ENCODE measurements at regions not wholly inside any gene's neighbourhood (a gene's known extent, or its start where the extent isn't known, plus 50 kb on each side); places are given as distances from the start of the nearest gene placed in this dataset.
A peak's percentile ranks its signal among the peaks of the same experiment; 100 is the strongest.

DNA sequence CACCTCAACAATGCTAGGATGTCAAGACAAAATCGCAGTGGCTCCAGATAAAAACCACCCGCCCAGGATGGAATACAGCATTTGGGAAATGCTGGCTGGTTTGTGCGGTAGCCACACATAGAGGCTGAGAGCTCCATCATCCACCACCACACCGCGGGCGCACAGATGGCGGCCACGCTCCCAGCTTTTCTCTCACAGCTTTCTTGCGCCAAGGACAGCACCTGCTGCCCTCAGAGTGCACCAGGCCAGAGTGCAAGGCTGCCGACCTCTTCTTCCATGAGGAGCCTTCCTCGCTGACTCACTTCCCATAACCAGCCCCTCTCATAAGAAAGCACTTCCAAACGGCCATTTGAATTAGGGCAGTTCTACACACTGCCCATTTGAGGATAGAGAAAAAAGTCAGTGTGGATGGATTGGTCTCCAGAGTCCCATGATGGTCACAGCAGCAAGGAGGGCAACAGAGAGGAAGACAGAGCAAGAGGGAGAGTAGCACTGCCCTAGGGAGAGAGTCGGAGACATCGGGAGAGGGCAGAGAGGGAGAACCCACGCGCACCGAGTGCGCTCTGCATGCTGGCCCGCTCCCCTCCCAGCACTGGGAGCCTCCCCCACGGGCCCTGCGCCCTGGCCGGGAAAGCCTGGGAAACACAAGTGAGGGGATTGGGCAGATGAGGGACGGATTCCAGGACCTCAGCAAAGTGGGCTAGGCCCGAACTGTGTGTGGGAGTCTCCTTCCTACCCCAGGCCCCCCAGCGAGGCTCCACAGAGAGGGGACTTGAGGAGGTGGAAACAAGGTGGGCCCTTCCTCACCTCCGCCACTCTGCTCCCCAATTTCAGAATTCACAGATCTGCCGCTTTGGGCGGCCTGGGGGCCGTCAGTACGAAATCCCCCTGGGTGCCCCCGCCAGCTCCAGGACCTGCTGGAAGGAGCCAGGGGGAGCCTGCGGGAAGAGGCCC is 156.9 kb downstream of the USP12 start:
- peak in 1 of 3 donors; percentile 27 for DNase-seq
- Histone ChIP-seq H3K4me1 (peaks cover 0 to 9% (median 0%) of the 10 kb centered on the region in 4 donors), H3K9me3 (no peaks in the 10 kb centered on the region), H3K27ac (no peak overlapping the region), H3K27me3 (no peaks in the 10 kb centered on the region), H3K4me3 (no peak overlapping the region), H3K36me3 (no peaks in the 10 kb centered on the region)
- TF ChIP-seq, protein P1, sequence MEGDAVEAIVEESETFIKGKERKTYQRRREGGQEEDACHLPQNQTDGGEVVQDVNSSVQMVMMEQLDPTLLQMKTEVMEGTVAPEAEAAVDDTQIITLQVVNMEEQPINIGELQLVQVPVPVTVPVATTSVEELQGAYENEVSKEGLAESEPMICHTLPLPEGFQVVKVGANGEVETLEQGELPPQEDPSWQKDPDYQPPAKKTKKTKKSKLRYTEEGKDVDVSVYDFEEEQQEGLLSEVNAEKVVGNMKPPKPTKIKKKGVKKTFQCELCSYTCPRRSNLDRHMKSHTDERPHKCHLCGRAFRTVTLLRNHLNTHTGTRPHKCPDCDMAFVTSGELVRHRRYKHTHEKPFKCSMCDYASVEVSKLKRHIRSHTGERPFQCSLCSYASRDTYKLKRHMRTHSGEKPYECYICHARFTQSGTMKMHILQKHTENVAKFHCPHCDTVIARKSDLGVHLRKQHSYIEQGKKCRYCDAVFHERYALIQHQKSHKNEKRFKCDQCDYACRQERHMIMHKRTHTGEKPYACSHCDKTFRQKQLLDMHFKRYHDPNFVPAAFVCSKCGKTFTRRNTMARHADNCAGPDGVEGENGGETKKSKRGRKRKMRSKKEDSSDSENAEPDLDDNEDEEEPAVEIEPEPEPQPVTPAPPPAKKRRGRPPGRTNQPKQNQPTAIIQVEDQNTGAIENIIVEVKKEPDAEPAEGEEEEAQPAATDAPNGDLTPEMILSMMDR (IDR thresholded peaks at IDR 0.05) = no peak
- no peak for TF ChIP-seq POLR2A (IDR thresholded peaks at IDR 0.05)

- H3K27ac ChIP-seq = peak overlapping the region in 1 of 4 donors; percentile 2
- no peaks in the 10 kb centered on the region for H3K9me3 ChIP-seq
- no peaks in the 10 kb centered on the region for H3K27me3 ChIP-seq
- no peaks in the 10 kb centered on the region for H3K36me3 ChIP-seq
- TF ChIP-seq, protein P1 (IDR thresholded peaks at IDR 0.05) = no peak
- no peak for TF ChIP-seq POLR2A (IDR thresholded peaks at IDR 0.05)
- H3K4me3 ChIP-seq = no peak overlapping the region
- DNase-seq = no peak
- peaks cover 0 to 9% (median 0%) of the 10 kb centered on the region in 4 donors for H3K4me1 ChIP-seq
Observed at GRCh38 chr13:27012482-27013197, 159.0 kb downstream of the USP12 start.

DNA sequence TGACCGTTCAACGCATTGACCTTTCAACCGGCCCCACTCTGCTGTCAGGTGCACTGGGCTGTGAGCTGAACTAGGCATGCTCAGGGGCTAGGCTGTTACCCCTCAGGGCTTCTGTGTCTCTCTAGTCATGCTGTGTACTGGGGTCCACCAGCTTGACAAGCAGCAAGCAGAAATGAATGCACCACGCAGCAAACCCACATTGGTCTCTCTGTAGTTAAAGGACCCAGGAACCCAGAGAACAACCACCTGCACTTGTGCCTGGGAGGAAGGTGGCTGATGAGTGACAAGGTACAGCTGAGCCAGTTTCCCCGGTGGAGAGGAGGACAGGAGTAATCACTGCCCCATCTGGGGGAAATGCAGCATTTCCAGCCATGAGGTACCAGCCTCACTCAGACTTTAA is 159.9 kb downstream of the USP12 start:
- TF ChIP-seq, protein P1 (IDR thresholded peaks at IDR 0.05) = no peak
- TF ChIP-seq POLR2A (IDR thresholded peaks at IDR 0.05) = no peak

DNA sequence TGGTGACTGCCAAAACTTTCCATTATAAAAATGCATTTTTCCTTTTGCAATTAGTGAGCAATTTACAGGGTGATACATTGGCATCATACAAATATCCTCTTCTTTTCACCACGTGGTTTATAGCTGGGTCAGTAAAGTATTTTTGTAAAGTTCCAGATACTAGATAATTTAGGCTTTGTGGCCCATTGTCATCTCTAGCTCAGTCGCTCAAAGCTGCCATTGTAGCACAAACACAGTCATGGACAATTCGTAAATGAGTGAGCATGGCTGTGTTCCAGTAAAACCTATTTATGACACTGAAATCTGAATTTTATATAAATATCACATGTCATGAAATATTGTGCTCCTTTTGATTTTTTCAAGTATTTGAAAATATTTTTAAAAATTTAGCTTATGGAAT is 162.9 kb downstream of the USP12 start:
- peaks cover 0 to 7% (median 2%) of the 10 kb centered on the region in 4 donors for H3K4me1 ChIP-seq
- no peaks in the 10 kb centered on the region for H3K9me3 ChIP-seq
- no peak for DNase-seq
- no peak overlapping the region for H3K4me3 ChIP-seq
- H3K27ac ChIP-seq = no peak overlapping the region
- H3K36me3 ChIP-seq = no peaks in the 10 kb centered on the region
- no peaks in the 10 kb centered on the region for H3K27me3 ChIP-seq
- no peak for TF ChIP-seq POLR2A (IDR thresholded peaks at IDR 0.05)
- TF ChIP-seq, protein P1 (IDR thresholded peaks at IDR 0.05) = no peak

More for the DNA sequence above, 159.9 kb downstream of the USP12 start:
- Histone ChIP-seq H3K4me1 (peaks cover 0 to 5% (median 2%) of the 10 kb centered on the region in 4 donors), H3K9me3 (no peaks in the 10 kb centered on the region), H3K27ac (no peak overlapping the region), H3K4me3 (no peak overlapping the region), H3K36me3 (no peaks in the 10 kb centered on the region), H3K27me3 (no peaks in the 10 kb centered on the region)
- no peak for DNase-seq

- TF ChIP-seq, protein P1 (IDR thresholded peaks at IDR 0.05) = no peak
- TF ChIP-seq POLR2A (IDR thresholded peaks at IDR 0.05) = no peak
- no peak for DNase-seq
- H3K4me3 ChIP-seq = peak overlapping the region in 3 of 4 donors; percentile 27 to 56 (median 56)
- peaks cover 0 to 7% (median 2%) of the 10 kb centered on the region in 4 donors for H3K4me1 ChIP-seq
- no peaks in the 10 kb centered on the region for H3K27me3 ChIP-seq
- no peaks in the 10 kb centered on the region for H3K36me3 ChIP-seq
- H3K27ac ChIP-seq = no peak overlapping the region
- H3K9me3 ChIP-seq = no peaks in the 10 kb centered on the region
Observed at GRCh38 chr13:27007166-27007565, 164.4 kb downstream of the USP12 start.

Measured in Peyer's patch (tissue), 4 donors.